GM12872 (cell line): ENCODE measurements at regions not wholly inside any gene's neighbourhood (a gene's known extent, or its start where the extent isn't known, plus 50 kb on each side); places are given as distances from the start of the nearest gene placed in this dataset.

Experiments used
- CTCF ChIP-seq: IDR thresholded peaks from 3 replicates; pipeline ENCODE4 v1.5.1; 2011; ENCODE audit warnings: low read depth, mild to moderate bottlenecking, low read length, moderate library complexity; ENCODE audit not compliant: insufficient read depth

- TF ChIP-seq CTCF, result no peak
These were observed 70.6 kb upstream of the ASAP2 start for GRCh38 chr2:9135822-9136558.

GRCh38 chr2:9127316-9127715 lies 79.3 kb upstream of the ASAP2 start:
- TF ChIP-seq CTCF, result no peak

GRCh38 chr2:9126540-9126939 lies 80.1 kb upstream of the ASAP2 start:
- TF ChIP-seq CTCF, result no peak

- no peak for TF ChIP-seq CTCF
These were observed 82.3 kb upstream of the ASAP2 start for GRCh38 chr2:9124231-9124741.

GRCh38 chr2:9123069-9123468 lies 83.5 kb upstream of the ASAP2 start:
- no peak for TF ChIP-seq CTCF

GRCh38 chr2:9122367-9122766 lies 84.2 kb upstream of the ASAP2 start:
- no peak for TF ChIP-seq CTCF

GRCh38 chr2:9118383-9118960 lies 88.1 kb upstream of the ASAP2 start:
- no peak for TF ChIP-seq CTCF
